ENCODE measurements at regions not wholly inside any gene's neighbourhood (a gene's known extent, or its start where the extent isn't known, plus 50 kb on each side); places are given as distances from the start of the nearest gene placed in this dataset.

GRCh38 chr1:228917755-228918154, 182.5 kb downstream of the RHOU start:
- Mint-ChIP-seq H3K27me3 (no peaks in the 10 kb centered on the region), H3K36me3 (ENCODE audit: low read depth) (no peaks in the 10 kb centered on the region), H3K9me3 (peaks cover 4% of the 10 kb centered on the region), H3K4me3 (no peak overlapping the region), H3K4me1 (ENCODE audit: low read depth) (no peaks in the 10 kb centered on the region), H3K27ac (no peak overlapping the region)

- H3K9me3 Mint-ChIP-seq = peaks cover 4% of the 10 kb centered on the region
- no peaks in the 10 kb centered on the region for H3K4me1 Mint-ChIP-seq (ENCODE audit: low read depth)
- H3K27me3 Mint-ChIP-seq = no peaks in the 10 kb centered on the region
- no peak overlapping the region for H3K27ac Mint-ChIP-seq
- no peaks in the 10 kb centered on the region for H3K36me3 Mint-ChIP-seq (ENCODE audit: low read depth)
- H3K4me3 Mint-ChIP-seq = no peak overlapping the region
Observed at GRCh38 chr1:228918335-228918734, 183.1 kb downstream of the RHOU start.

- no peaks in the 10 kb centered on the region for H3K36me3 Mint-ChIP-seq (ENCODE audit: low read depth)
- H3K9me3 Mint-ChIP-seq = peaks cover 4% of the 10 kb centered on the region
- no peaks in the 10 kb centered on the region for H3K4me1 Mint-ChIP-seq (ENCODE audit: low read depth)
- no peak overlapping the region for H3K4me3 Mint-ChIP-seq
- H3K27me3 Mint-ChIP-seq = no peaks in the 10 kb centered on the region
- H3K27ac Mint-ChIP-seq = no peak overlapping the region
Observed at GRCh38 chr1:228919914-228920313, 184.6 kb downstream of the RHOU start.

GRCh38 chr1:228920831-228921230, 185.6 kb downstream of the RHOU start:
- peaks cover 3% of the 10 kb centered on the region for H3K9me3 Mint-ChIP-seq
- no peak overlapping the region for H3K27ac Mint-ChIP-seq
- H3K4me3 Mint-ChIP-seq = no peak overlapping the region
- H3K27me3 Mint-ChIP-seq = no peaks in the 10 kb centered on the region
- H3K4me1 Mint-ChIP-seq (ENCODE audit: low read depth) = no peaks in the 10 kb centered on the region
- H3K36me3 Mint-ChIP-seq (ENCODE audit: low read depth) = no peaks in the 10 kb centered on the region

- no peaks in the 10 kb centered on the region for H3K4me1 Mint-ChIP-seq (ENCODE audit: low read depth)
- H3K9me3 Mint-ChIP-seq = no peaks in the 10 kb centered on the region
- no peak overlapping the region for H3K4me3 Mint-ChIP-seq
- H3K27ac Mint-ChIP-seq = no peak overlapping the region
- H3K27me3 Mint-ChIP-seq = no peaks in the 10 kb centered on the region
- no peaks in the 10 kb centered on the region for H3K36me3 Mint-ChIP-seq (ENCODE audit: low read depth)
Observed at GRCh38 chr1:228921481-228921880, 186.2 kb downstream of the RHOU start.

- H3K4me3 Mint-ChIP-seq = no peak overlapping the region
- no peaks in the 10 kb centered on the region for H3K27me3 Mint-ChIP-seq
- no peak overlapping the region for H3K27ac Mint-ChIP-seq
- peaks cover 1% of the 10 kb centered on the region for H3K4me1 Mint-ChIP-seq (ENCODE audit: low read depth)
- H3K36me3 Mint-ChIP-seq (ENCODE audit: low read depth) = no peaks in the 10 kb centered on the region
- no peaks in the 10 kb centered on the region for H3K9me3 Mint-ChIP-seq
Observed at GRCh38 chr1:228922722-228923376, 187.6 kb downstream of the RHOU start.

- Mint-ChIP-seq H3K27me3 (no peaks in the 10 kb centered on the region), H3K36me3 (ENCODE audit: low read depth) (no peaks in the 10 kb centered on the region), H3K27ac (no peak overlapping the region), H3K4me1 (ENCODE audit: low read depth) (peaks cover 10% of the 10 kb centered on the region), H3K9me3 (no peaks in the 10 kb centered on the region), H3K4me3 (no peak overlapping the region)
Observed at GRCh38 chr1:228923973-228924686, 188.9 kb downstream of the RHOU start.

GRCh38 chr1:228925691-228926090, 190.4 kb downstream of the RHOU start:
- H3K27ac Mint-ChIP-seq = no peak overlapping the region

GRCh38 chr1:228927421-228927820, 192.1 kb downstream of the RHOU start:
- Mint-ChIP-seq H3K27ac (no peak overlapping the region), H3K27me3 (no peaks in the 10 kb centered on the region), H3K4me3 (no peak overlapping the region), H3K36me3 (ENCODE audit: low read depth) (no peaks in the 10 kb centered on the region), H3K9me3 (peaks cover 11% of the 10 kb centered on the region), H3K4me1 (ENCODE audit: low read depth) (peaks cover 10% of the 10 kb centered on the region)

More at GRCh38 chr1:228925691-228926090, 190.4 kb downstream of the RHOU start:
- H3K36me3 Mint-ChIP-seq (ENCODE audit: low read depth) = no peaks in the 10 kb centered on the region
- no peaks in the 10 kb centered on the region for H3K27me3 Mint-ChIP-seq
- peaks cover 10% of the 10 kb centered on the region for H3K4me1 Mint-ChIP-seq (ENCODE audit: low read depth)
- H3K4me3 Mint-ChIP-seq = no peak overlapping the region
- H3K9me3 Mint-ChIP-seq = peaks cover 11% of the 10 kb centered on the region

- Mint-ChIP-seq H3K4me3 (no peak overlapping the region), H3K36me3 (ENCODE audit: low read depth) (no peaks in the 10 kb centered on the region), H3K9me3 (peaks cover 11% of the 10 kb centered on the region), H3K4me1 (ENCODE audit: low read depth) (peaks cover 10% of the 10 kb centered on the region), H3K27ac (no peak overlapping the region), H3K27me3 (no peaks in the 10 kb centered on the region)
Observed at GRCh38 chr1:228927946-228928898, 192.9 kb downstream of the RHOU start.

- H3K4me3 Mint-ChIP-seq = no peak overlapping the region
- no peaks in the 10 kb centered on the region for H3K36me3 Mint-ChIP-seq (ENCODE audit: low read depth)
- peaks cover 11% of the 10 kb centered on the region for H3K9me3 Mint-ChIP-seq
- H3K4me1 Mint-ChIP-seq (ENCODE audit: low read depth) = peaks cover 10% of the 10 kb centered on the region
- no peak overlapping the region for H3K27ac Mint-ChIP-seq
- H3K27me3 Mint-ChIP-seq = no peaks in the 10 kb centered on the region
Observed at GRCh38 chr1:228929476-228930027, 194.3 kb downstream of the RHOU start.

GRCh38 chr1:228930479-228930957, 195.2 kb downstream of the RHOU start:
- no peaks in the 10 kb centered on the region for H3K36me3 Mint-ChIP-seq (ENCODE audit: low read depth)
- no peaks in the 10 kb centered on the region for H3K27me3 Mint-ChIP-seq
- H3K27ac Mint-ChIP-seq = no peak overlapping the region
- H3K4me1 Mint-ChIP-seq (ENCODE audit: low read depth) = peaks cover 10% of the 10 kb centered on the region
- no peak overlapping the region for H3K4me3 Mint-ChIP-seq
- H3K9me3 Mint-ChIP-seq = peaks cover 11% of the 10 kb centered on the region

- H3K4me1 Mint-ChIP-seq (ENCODE audit: low read depth) = peaks cover 32% of the 10 kb centered on the region
Observed at GRCh38 chr1:228933753-228934152, 198.5 kb downstream of the RHOU start.

GRCh38 chr1:228935198-228935663, 200.0 kb downstream of the RHOU start:
- Mint-ChIP-seq H3K27me3 (no peaks in the 10 kb centered on the region), H3K9me3 (peaks cover 3% of the 10 kb centered on the region), H3K4me1 (ENCODE audit: low read depth) (peaks cover 39% of the 10 kb centered on the region), H3K27ac (no peak overlapping the region), H3K36me3 (ENCODE audit: low read depth) (no peaks in the 10 kb centered on the region), H3K4me3 (no peak overlapping the region)

More at GRCh38 chr1:228933753-228934152, 198.5 kb downstream of the RHOU start:
- Mint-ChIP-seq H3K27me3 (no peaks in the 10 kb centered on the region), H3K27ac (no peak overlapping the region), H3K36me3 (ENCODE audit: low read depth) (no peaks in the 10 kb centered on the region), H3K9me3 (peaks cover 11% of the 10 kb centered on the region), H3K4me3 (no peak overlapping the region)
